ENCODE measurements at regions not wholly inside any gene's neighbourhood (a gene's known extent, or its start where the extent isn't known, plus 50 kb on each side); places are given as distances from the start of the nearest gene placed in this dataset.

GRCh38 chr4:116529129-116529528 is 556.2 kb downstream of the TRAM1L1 start:
- Mint-ChIP-seq H3K27me3 (no peaks in the 10 kb centered on the region), H3K36me3 (no peaks in the 10 kb centered on the region), H3K4me3 (no peak overlapping the region), H3K9me3 (peaks cover 0 to 11% (median 6%) of the 10 kb centered on the region in 3 donors), H3K4me1 (no peaks in the 10 kb centered on the region), H3K27ac (no peak overlapping the region)

- Mint-ChIP-seq H3K27ac (no peak overlapping the region), H3K9me3 (peaks cover 0 to 12% (median 2%) of the 10 kb centered on the region in 3 donors), H3K4me3 (no peak overlapping the region), H3K27me3 (no peaks in the 10 kb centered on the region), H3K36me3 (peaks cover 2% of the 10 kb centered on the region), H3K4me1 (no peaks in the 10 kb centered on the region)
These were observed 562.5 kb downstream of the TRAM1L1 start for GRCh38 chr4:116522922-116523321.

DNA sequence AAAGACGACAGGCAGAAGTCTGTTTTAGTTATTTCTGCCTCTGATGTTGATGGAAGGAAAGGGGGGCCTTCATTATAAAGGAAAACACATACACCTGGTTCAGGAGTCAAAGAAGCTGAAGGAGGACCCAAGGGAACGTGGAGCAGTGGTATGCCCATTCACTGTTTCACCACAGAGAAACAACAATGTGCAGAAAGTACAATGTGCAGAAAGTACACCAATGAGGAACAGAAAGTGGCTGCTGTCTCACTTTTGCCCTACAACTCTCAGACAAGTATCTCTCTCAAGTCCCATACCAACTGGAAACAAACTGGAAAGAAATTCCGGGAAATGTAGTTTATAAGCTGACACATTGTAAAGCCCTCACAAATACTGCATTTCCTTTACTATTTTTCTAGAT is 564.5 kb downstream of the TRAM1L1 start:
- Mint-ChIP-seq H3K4me1 (no peaks in the 10 kb centered on the region), H3K36me3 (peaks cover 2% of the 10 kb centered on the region), H3K4me3 (no peak overlapping the region), H3K27ac (no peak overlapping the region), H3K9me3 (peaks cover 2 to 14% (median 4%) of the 10 kb centered on the region in 3 donors), H3K27me3 (no peaks in the 10 kb centered on the region)

DNA sequence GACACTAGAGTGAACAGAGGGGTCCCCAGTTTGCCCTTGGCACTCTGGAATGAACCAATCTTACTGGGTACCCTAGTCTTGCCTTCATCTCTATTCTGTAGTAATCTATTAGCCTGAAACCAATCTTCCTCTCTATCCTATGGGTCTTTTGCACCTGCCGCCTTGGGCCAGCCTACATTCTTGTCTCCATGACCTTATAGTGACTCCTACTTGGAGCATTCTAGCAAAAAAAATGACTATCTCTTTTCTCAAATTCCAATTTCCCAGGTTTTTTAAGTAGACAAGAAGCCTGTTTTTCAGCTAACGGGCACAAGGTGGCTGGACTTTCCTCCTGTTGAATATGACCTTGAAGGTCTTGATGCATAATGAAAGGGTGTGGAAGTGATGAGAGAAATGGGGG is 568.7 kb downstream of the TRAM1L1 start:
- no peak overlapping the region for H3K4me3 Mint-ChIP-seq
- H3K9me3 Mint-ChIP-seq: peaks cover 2 to 21% (median 4%) of the 10 kb centered on the region in 3 donors
- H3K27me3 Mint-ChIP-seq: no peaks in the 10 kb centered on the region
- H3K27ac Mint-ChIP-seq: no peak overlapping the region
- no peaks in the 10 kb centered on the region for H3K4me1 Mint-ChIP-seq
- peaks cover 2% of the 10 kb centered on the region for H3K36me3 Mint-ChIP-seq

- H3K9me3 Mint-ChIP-seq: peaks cover 2 to 25% (median 6%) of the 10 kb centered on the region in 3 donors
- no peaks in the 10 kb centered on the region for H3K27me3 Mint-ChIP-seq
- H3K4me3 Mint-ChIP-seq: no peak overlapping the region
- H3K36me3 Mint-ChIP-seq: peaks cover 2% of the 10 kb centered on the region
- no peak overlapping the region for H3K27ac Mint-ChIP-seq
- no peaks in the 10 kb centered on the region for H3K4me1 Mint-ChIP-seq
These were observed 569.4 kb downstream of the TRAM1L1 start for GRCh38 chr4:116515959-116516358.

DNA sequence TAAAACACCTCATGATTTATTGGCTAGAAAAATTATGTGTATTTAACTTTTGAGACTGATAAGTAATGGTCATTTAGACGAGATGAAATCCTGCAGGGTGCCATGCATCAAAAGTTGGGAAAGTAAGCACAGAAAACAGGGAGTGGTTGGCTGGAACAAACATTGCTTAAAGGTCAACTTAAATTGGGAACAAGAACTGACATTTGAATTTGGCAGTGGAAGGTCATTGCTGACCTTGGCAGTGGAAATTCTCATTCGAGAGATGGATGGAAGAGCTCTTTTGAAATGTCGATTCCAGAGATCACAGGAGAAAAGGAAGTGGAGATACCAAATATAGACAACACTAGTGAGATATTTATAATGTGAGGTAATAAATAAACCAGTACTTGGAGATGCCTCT is 572.8 kb downstream of the TRAM1L1 start:
- Mint-ChIP-seq H3K27ac (no peak overlapping the region), H3K4me1 (no peaks in the 10 kb centered on the region), H3K4me3 (no peak overlapping the region), H3K36me3 (no peaks in the 10 kb centered on the region), H3K9me3 (peaks cover 0 to 11% (median 8%) of the 10 kb centered on the region in 3 donors), H3K27me3 (no peaks in the 10 kb centered on the region)

- Mint-ChIP-seq H3K9me3 (peaks cover 0 to 9% (median 0%) of the 10 kb centered on the region in 3 donors), H3K36me3 (no peaks in the 10 kb centered on the region), H3K4me3 (no peak overlapping the region), H3K4me1 (no peaks in the 10 kb centered on the region), H3K27me3 (no peaks in the 10 kb centered on the region), H3K27ac (no peak overlapping the region)
These were observed 583.4 kb downstream of the TRAM1L1 start for GRCh38 chr4:116501954-116502353.

DNA sequence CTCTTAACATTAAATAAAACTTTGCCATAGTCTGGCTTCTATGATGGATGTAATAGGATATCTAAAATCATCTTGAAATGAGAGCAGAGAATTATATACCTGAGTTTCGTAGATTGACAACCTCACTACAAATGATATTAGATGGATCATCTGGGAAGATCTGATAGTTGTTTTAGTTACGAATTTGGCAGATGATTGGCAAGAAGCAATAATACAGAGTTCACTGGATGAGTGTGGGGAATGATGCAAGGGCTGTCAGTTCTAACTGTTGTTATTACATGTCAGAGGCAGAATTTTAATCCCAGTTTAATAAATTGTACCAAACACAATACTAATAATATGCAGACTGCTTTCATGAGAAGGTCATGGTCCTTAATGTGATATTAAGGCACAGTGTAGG is 585.2 kb downstream of the TRAM1L1 start:
- H3K4me3 Mint-ChIP-seq: no peak overlapping the region
- H3K9me3 Mint-ChIP-seq: peaks cover 0 to 10% (median 0%) of the 10 kb centered on the region in 3 donors
- no peaks in the 10 kb centered on the region for H3K27me3 Mint-ChIP-seq
- no peaks in the 10 kb centered on the region for H3K4me1 Mint-ChIP-seq
- no peak overlapping the region for H3K27ac Mint-ChIP-seq
- H3K36me3 Mint-ChIP-seq: no peaks in the 10 kb centered on the region

DNA sequence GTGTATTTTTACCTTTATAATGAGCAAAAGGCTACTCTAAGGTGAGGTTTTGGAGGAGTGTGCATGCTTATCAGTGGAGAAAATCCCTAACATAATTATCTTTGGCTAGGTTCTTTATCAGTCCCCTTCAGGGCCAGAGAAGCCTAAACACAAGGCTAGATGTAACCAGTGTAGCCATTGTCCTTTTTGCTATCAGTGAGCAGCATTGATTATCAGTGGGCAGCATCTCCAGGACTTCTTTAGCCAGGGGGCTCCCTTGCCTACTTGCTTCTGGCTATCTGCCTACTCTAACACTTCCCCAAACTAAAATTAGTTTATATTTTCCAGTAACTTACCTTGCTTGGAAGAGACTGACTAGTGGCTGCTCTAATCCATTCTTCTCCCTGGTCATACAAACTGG is 595.6 kb downstream of the TRAM1L1 start:
- Mint-ChIP-seq H3K36me3 (no peaks in the 10 kb centered on the region), H3K27me3 (no peaks in the 10 kb centered on the region), H3K27ac (no peak overlapping the region), H3K4me3 (no peak overlapping the region), H3K4me1 (no peaks in the 10 kb centered on the region), H3K9me3 (peaks cover 0 to 5% (median 4%) of the 10 kb centered on the region in 3 donors)

GRCh38 chr4:116486401-116486800 is 599.0 kb downstream of the TRAM1L1 start:
- Mint-ChIP-seq H3K27me3 (no peaks in the 10 kb centered on the region), H3K9me3 (peaks cover 0 to 5% (median 5%) of the 10 kb centered on the region in 3 donors), H3K36me3 (no peaks in the 10 kb centered on the region), H3K27ac (no peak overlapping the region), H3K4me3 (no peak overlapping the region), H3K4me1 (no peaks in the 10 kb centered on the region)

DNA sequence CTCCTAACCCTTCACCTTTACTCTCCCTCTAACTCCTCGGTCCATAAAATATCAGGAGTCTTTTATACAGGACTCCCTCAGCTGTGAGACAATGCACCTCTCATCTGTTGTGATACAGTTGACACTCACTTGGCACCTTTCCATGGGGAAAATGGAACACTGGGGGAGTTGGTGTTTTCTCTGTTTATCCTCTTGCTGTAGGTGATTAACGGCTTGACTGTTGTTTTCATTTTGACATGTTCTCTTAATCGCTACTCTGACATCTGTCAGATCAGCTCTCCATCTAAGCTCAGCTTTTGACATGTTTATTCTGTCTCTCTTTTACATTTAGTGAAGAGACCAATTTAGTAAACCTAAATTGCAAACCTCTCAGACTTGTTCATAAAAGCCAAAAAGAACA is 604.8 kb downstream of the TRAM1L1 start:
- H3K4me1 Mint-ChIP-seq: no peaks in the 10 kb centered on the region
- H3K9me3 Mint-ChIP-seq: peaks cover 0 to 4% (median 3%) of the 10 kb centered on the region in 3 donors
- no peaks in the 10 kb centered on the region for H3K27me3 Mint-ChIP-seq
- H3K27ac Mint-ChIP-seq: no peak overlapping the region
- H3K4me3 Mint-ChIP-seq: no peak overlapping the region
- no peaks in the 10 kb centered on the region for H3K36me3 Mint-ChIP-seq

DNA sequence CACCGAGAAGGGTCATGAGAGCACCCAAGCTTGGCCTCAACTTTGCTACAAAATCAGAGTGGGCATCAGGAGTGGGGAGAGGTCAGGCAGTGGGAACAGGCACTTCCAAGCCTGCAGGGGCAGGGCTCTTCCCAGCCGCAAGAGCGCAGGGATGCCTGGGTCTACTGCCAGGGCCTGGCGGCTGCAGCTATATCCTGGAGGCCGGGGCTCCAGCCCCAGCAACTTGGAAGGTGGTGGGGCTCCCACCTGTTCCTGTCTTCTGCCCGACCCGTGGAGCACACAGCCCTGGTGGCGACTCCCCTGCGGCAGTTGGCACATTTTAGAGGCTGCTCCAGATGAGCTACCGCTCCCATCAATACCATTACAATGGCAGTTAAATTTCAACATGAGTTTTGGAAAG is 607.0 kb downstream of the TRAM1L1 start:
- H3K4me3 Mint-ChIP-seq: no peak overlapping the region
- peaks cover 0 to 4% (median 3%) of the 10 kb centered on the region in 3 donors for H3K9me3 Mint-ChIP-seq
- H3K36me3 Mint-ChIP-seq: no peaks in the 10 kb centered on the region

DNA sequence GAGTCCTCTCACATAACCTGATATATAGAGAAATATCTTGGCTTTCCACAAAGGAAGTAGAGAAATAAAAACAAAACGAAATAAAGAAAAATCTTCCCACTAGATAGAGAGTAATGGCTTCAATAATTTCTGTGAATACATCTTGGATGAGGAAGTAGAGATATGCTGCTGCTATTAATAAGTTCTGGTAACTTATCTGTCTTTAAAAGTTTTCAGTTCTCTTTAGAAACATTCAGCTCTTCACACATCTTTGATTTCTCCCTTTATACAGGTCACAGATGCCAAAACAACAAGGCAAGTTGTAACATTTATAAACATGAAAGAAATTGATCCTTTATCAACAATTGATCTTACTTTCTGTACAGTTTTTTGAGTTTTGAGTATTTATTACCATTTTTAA is 615.8 kb downstream of the TRAM1L1 start:
- no peak overlapping the region for H3K4me3 Mint-ChIP-seq
- no peaks in the 10 kb centered on the region for H3K27me3 Mint-ChIP-seq
- no peaks in the 10 kb centered on the region for H3K36me3 Mint-ChIP-seq
- H3K9me3 Mint-ChIP-seq: peaks cover 0 to 3% (median 0%) of the 10 kb centered on the region in 3 donors
- H3K27ac Mint-ChIP-seq: no peak overlapping the region
- no peaks in the 10 kb centered on the region for H3K4me1 Mint-ChIP-seq

More for the DNA sequence above, 607.0 kb downstream of the TRAM1L1 start:
- Mint-ChIP-seq H3K27ac (no peak overlapping the region), H3K27me3 (no peaks in the 10 kb centered on the region), H3K4me1 (no peaks in the 10 kb centered on the region)

- Mint-ChIP-seq H3K27me3 (no peaks in the 10 kb centered on the region), H3K4me1 (no peaks in the 10 kb centered on the region), H3K27ac (no peak overlapping the region), H3K4me3 (no peak overlapping the region), H3K9me3 (peaks cover 0 to 3% (median 0%) of the 10 kb centered on the region in 3 donors), H3K36me3 (no peaks in the 10 kb centered on the region)
These were observed 632.2 kb downstream of the TRAM1L1 start for GRCh38 chr4:116453127-116453526.

- no peaks in the 10 kb centered on the region for H3K4me1 Mint-ChIP-seq
- peaks cover 0 to 3% (median 0%) of the 10 kb centered on the region in 3 donors for H3K9me3 Mint-ChIP-seq
- no peaks in the 10 kb centered on the region for H3K36me3 Mint-ChIP-seq
- H3K27ac Mint-ChIP-seq: no peak overlapping the region
- no peaks in the 10 kb centered on the region for H3K27me3 Mint-ChIP-seq
- H3K4me3 Mint-ChIP-seq: no peak overlapping the region
These were observed 635.6 kb downstream of the TRAM1L1 start for GRCh38 chr4:116449764-116450163.

GRCh38 chr4:116444117-116444516 is 641.3 kb downstream of the TRAM1L1 start:
- Mint-ChIP-seq H3K9me3 (peaks cover 0 to 2% (median 0%) of the 10 kb centered on the region in 3 donors), H3K27me3 (no peaks in the 10 kb centered on the region), H3K4me3 (no peak overlapping the region), H3K4me1 (no peaks in the 10 kb centered on the region), H3K27ac (no peak overlapping the region), H3K36me3 (no peaks in the 10 kb centered on the region)
